HG02884 (cell line): ENCODE measurements at regions not wholly inside any gene's neighbourhood (a gene's known extent, or its start where the extent isn't known, plus 50 kb on each side); places are given as distances from the start of the nearest gene placed in this dataset.

ENCODE experiments used
- ATAC-seq: cut with Tn5 transposase; IDR thresholded peaks from one replicate; pipeline ENCODE4 v1.9.1; 2021; ENCODE audit warnings: mild to moderate bottlenecking, moderate library complexity; ENCODE audit not compliant: unreplicated experiment

- ATAC-seq, result no peak
Measured at GRCh38 chr2:217394510-217395351, 534.9 kb upstream of the TNP1 start.

- no peak for ATAC-seq
Measured at GRCh38 chr2:217393585-217394032, 533.7 kb upstream of the TNP1 start.

- ATAC-seq, result no peak
Measured at GRCh38 chr2:217392930-217393584, 533.2 kb upstream of the TNP1 start.

GRCh38 chr2:217387776-217388387 is 528.0 kb upstream of the TNP1 start:
- no peak for ATAC-seq

GRCh38 chr2:217386041-217386440 is 526.2 kb upstream of the TNP1 start:
- no peak for ATAC-seq

- ATAC-seq, result no peak
Measured at GRCh38 chr2:217383620-217384019, 523.8 kb upstream of the TNP1 start.

- ATAC-seq, result no peak
Measured at GRCh38 chr2:217382794-217383193, 522.9 kb upstream of the TNP1 start.

- no peak for ATAC-seq
Measured at GRCh38 chr2:217379807-217380206, 519.9 kb upstream of the TNP1 start.

GRCh38 chr2:217372794-217373193 is 512.9 kb upstream of the TNP1 start:
- no peak for ATAC-seq

- ATAC-seq, result no peak
Measured at GRCh38 chr2:217371781-217372213, 511.9 kb upstream of the TNP1 start.

GRCh38 chr2:217370391-217370790 is 510.5 kb upstream of the TNP1 start:
- ATAC-seq, result no peak

- ATAC-seq, result no peak
Measured at GRCh38 chr2:217367464-217367863, 507.6 kb upstream of the TNP1 start.

GRCh38 chr2:217366966-217367365 is 507.1 kb upstream of the TNP1 start:
- no peak for ATAC-seq

GRCh38 chr2:217366266-217366895 is 506.5 kb upstream of the TNP1 start:
- ATAC-seq, result no peak

- ATAC-seq, result no peak
Measured at GRCh38 chr2:217365656-217366055, 505.8 kb upstream of the TNP1 start.

- no peak for ATAC-seq
Measured at GRCh38 chr2:217364224-217364623, 504.4 kb upstream of the TNP1 start.

GRCh38 chr2:217363470-217363869 is 503.6 kb upstream of the TNP1 start:
- ATAC-seq, result no peak

GRCh38 chr2:217362710-217363109 is 502.8 kb upstream of the TNP1 start:
- no peak for ATAC-seq

GRCh38 chr2:217362286-217362685 is 502.4 kb upstream of the TNP1 start:
- no peak for ATAC-seq

GRCh38 chr2:217361483-217361880 is 501.6 kb upstream of the TNP1 start:
- ATAC-seq, result no peak

GRCh38 chr2:217360781-217361482 is 501.1 kb upstream of the TNP1 start:
- ATAC-seq, result no peak
